HG03354 (cell line): ENCODE measurements at regions not wholly inside any gene's neighbourhood (a gene's known extent, or its start where the extent isn't known, plus 50 kb on each side); places are given as distances from the start of the nearest gene placed in this dataset.
"Not testable (repeated sequence)": the region's sequence is repeated elsewhere in the genome, so short reads cannot be mapped to it uniquely, and the experiment has no call there.

ENCODE experiments used
- ATAC-seq: cut with Tn5 transposase; IDR thresholded peaks from one replicate; pipeline ENCODE4 v1.9.1; 2021; ENCODE audit warnings: mild to moderate bottlenecking; ENCODE audit not compliant: unreplicated experiment, poor library complexity, severe bottlenecking

GRCh38 chr21:35469498-35469897 is 420.4 kb upstream of the RUNX1 start:
- no peak for ATAC-seq

GRCh38 chr21:35468991-35469390 is 419.9 kb upstream of the RUNX1 start:
- ATAC-seq: no peak

DNA sequence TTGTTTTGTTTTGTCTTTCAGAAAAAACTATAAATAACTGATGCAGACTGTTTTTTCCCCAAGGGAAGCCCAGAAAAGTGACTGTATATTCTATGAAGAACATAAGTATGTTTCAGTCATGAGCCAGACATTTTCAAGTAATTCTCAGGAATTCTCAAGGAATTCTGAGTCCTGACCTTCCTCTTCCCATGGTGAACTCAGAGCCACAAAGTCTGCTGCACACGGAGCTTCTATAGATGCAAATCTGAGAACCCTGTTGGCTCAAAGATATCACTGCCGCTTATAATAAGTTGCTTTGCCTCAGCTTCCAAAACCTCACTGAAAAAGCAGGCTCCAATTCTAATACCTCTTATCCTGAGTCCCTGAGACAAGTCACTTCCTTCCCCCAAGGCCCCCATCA is 418.5 kb upstream of the RUNX1 start:
- ATAC-seq: no peak

GRCh38 chr21:35466681-35467080 is 417.6 kb upstream of the RUNX1 start:
- not testable (repeated sequence) for ATAC-seq

- no peak for ATAC-seq
Measured at GRCh38 chr21:35465741-35466140, 416.6 kb upstream of the RUNX1 start.

DNA sequence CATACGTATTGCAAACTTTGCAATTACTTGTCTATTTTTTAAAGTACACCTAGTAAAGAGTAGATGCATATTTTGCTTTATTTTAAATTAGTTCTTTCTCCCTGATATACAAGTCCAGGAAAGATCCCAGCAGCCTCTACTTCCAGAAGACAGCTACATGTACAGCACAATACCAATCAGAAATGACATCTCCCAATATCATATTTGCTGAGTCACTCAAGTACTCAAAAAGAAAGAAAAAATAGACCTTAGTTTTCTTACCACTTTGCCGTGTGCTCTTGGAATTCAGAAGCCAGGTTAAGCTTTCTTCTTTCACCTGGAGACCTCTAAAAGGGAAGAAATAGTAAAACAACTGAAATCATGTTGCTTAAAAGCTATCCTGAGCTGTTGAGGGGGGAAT is 412.6 kb upstream of the RUNX1 start:
- no peak for ATAC-seq

- ATAC-seq: no peak
Measured at GRCh38 chr21:35460441-35460840, 411.3 kb upstream of the RUNX1 start.

GRCh38 chr21:35458405-35458804 is 409.3 kb upstream of the RUNX1 start:
- ATAC-seq: no peak

- no peak for ATAC-seq
Measured at GRCh38 chr21:35457097-35457804, 408.1 kb upstream of the RUNX1 start.

DNA sequence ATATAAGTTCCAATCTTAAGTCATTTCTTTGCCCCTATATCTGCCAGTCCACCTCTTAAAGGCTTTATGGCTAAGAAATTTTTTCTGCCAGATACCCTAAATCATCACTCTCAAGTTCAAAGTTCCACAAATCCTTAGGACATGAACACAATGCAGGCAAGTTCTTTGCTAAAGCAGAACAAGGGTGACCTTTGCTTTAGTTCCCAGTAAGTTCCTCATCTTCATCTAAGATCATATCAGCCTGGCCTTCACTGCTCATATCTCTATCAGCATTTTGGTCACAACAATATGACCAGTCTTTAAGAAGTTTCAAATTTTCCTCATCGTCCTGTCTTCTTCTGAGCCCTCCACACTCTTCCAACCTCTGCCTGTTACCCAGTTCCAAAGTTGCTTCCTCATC is 402.2 kb upstream of the RUNX1 start:
- ATAC-seq: no peak

GRCh38 chr21:35450830-35451229 is 401.7 kb upstream of the RUNX1 start:
- no peak for ATAC-seq

- no peak for ATAC-seq
Measured at GRCh38 chr21:35449846-35450245, 400.7 kb upstream of the RUNX1 start.

- ATAC-seq: no peak
Measured at GRCh38 chr21:35448876-35449599, 399.9 kb upstream of the RUNX1 start.

- no peak for ATAC-seq
Measured at GRCh38 chr21:35444391-35444790, 395.3 kb upstream of the RUNX1 start.

GRCh38 chr21:35441868-35442582 is 392.9 kb upstream of the RUNX1 start:
- no peak for ATAC-seq

- peak; percentile 44 for ATAC-seq
Measured at GRCh38 chr21:35438643-35439404, 389.7 kb upstream of the RUNX1 start.

- ATAC-seq: no peak
Measured at GRCh38 chr21:35437941-35438340, 388.8 kb upstream of the RUNX1 start.

- ATAC-seq: no peak
Measured at GRCh38 chr21:35436899-35437298, 387.8 kb upstream of the RUNX1 start.

GRCh38 chr21:35432601-35433000 is 383.5 kb upstream of the RUNX1 start:
- ATAC-seq: not testable (repeated sequence)

DNA sequence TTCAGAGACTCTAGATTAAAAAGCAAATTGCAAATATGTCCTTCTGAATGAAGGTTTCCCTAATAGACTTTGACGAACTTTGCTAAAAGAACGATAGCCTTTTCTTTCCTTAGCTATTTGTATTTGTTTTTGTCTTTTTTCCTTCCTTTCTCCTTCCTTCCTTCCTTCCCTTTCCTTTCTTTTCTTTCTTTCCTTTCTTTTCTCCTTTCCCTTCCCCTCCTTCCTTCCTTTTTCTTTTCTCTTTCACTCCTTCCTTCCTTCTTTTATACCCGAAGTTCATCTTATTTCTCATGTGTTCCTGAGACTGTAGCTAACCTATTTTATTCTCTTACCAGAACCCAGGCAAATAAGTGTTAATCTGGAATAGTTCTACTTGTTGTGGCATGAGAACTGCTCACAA is 381.2 kb upstream of the RUNX1 start:
- no peak for ATAC-seq
